OCI-LY1 (cell line): ENCODE measurements at regions not wholly inside any gene's neighbourhood (a gene's known extent, or its start where the extent isn't known, plus 50 kb on each side); places are given as distances from the start of the nearest gene placed in this dataset.

Experiments
- H2AFZ ChIP-seq: fragments of 200-600 bp; sonication (generic), shearing (Covaris generic); 2 replicates; pipeline ENCODE4 v1.6.0; 2014; ENCODE audit warnings: antibody characterized with exemption, mild to moderate bottlenecking, low read length
- H3F3A ChIP-seq: fragments of 200-600 bp; sonication (generic), shearing (Covaris generic); 2 replicates; pipeline ENCODE4 v1.6.0; 2014; ENCODE audit warnings: mild to moderate bottlenecking, antibody characterized with exemption, low read length, moderate library complexity; ENCODE audit not compliant: insufficient read depth
- H3K27ac ChIP-seq: fragments of 200-600 bp; sonication (generic); 2 replicates; pipeline ENCODE4 v1.5.1; 2014; ENCODE audit warnings: low read length, mixed run types, mild to moderate bottlenecking, low read depth; ENCODE audit not compliant: poor library complexity, severe bottlenecking
- H3K27me3 ChIP-seq: fragments of 200-600 bp; sonication (generic); 2 replicates; pipeline ENCODE4 v1.6.0; 2014; ENCODE audit warnings: antibody characterized with exemption, mild to moderate bottlenecking, low read length, moderate library complexity; ENCODE audit not compliant: insufficient read depth
- H3K36me3 ChIP-seq: fragments of 200-600 bp; sonication (generic); 2 replicates; pipeline ENCODE4 v1.6.1; 2014; ENCODE audit warnings: mild to moderate bottlenecking, antibody characterized with exemption, low read length, moderate library complexity, mixed read lengths; ENCODE audit not compliant: insufficient read depth
- H3K4me1 ChIP-seq: fragments of 200-600 bp; sonication (generic); 2 replicates; pipeline ENCODE4 v1.5.1; 2014; ENCODE audit warnings: mild to moderate bottlenecking, low read length, moderate library complexity; ENCODE audit not compliant: insufficient read depth, severe bottlenecking
- H3K4me2 ChIP-seq: fragments of 200-600 bp; sonication (generic), shearing (Covaris generic); 2 replicates; pipeline ENCODE4 v1.6.1; 2014; ENCODE audit warnings: low read length
- H3K4me3 ChIP-seq: fragments of 200-600 bp; sonication (generic); 2 replicates; pipeline ENCODE4 v1.5.1; 2014; ENCODE audit warnings: low read length, low read depth, mild to moderate bottlenecking, mixed read lengths; ENCODE audit not compliant: poor library complexity, severe bottlenecking
- H3K79me2 ChIP-seq: fragments of 200-600 bp; shearing (Covaris generic); 2 replicates; pipeline ENCODE4 v1.6.1; 2016; ENCODE audit warnings: mixed run types, low read length, mixed read lengths; ENCODE audit not compliant: insufficient read depth
- H3K9ac ChIP-seq: fragments of 200-600 bp; sonication (generic), shearing (Covaris generic); 2 replicates; pipeline ENCODE4 v1.6.1; 2014; ENCODE audit warnings: mild to moderate bottlenecking, low read length, mixed read lengths
- H3K9me2 ChIP-seq: fragments of 200-600 bp; sonication (generic), shearing (Covaris generic); 2 replicates; pipeline ENCODE4 v1.6.1; 2014; ENCODE audit warnings: low read depth, mild to moderate bottlenecking, low read length, mixed read lengths
- H3K9me3 ChIP-seq: fragments of 200-600 bp; shearing (Covaris generic); 2 replicates; pipeline ENCODE4 v1.6.1; 2014; ENCODE audit warnings: low read length, mixed read lengths
- H4K20me1 ChIP-seq: fragments of 200-600 bp; sonication (generic), shearing (Covaris generic); 2 replicates; pipeline ENCODE4 v1.6.0; 2016; ENCODE audit warnings: mild to moderate bottlenecking, low read length; ENCODE audit not compliant: insufficient read depth
- CTCF ChIP-seq: fragments of 200-600 bp; sonication (generic), shearing (Covaris generic); IDR thresholded peaks from 2 replicates; pipeline ENCODE4 v1.5.1; 2017; ENCODE audit warnings: mild to moderate bottlenecking, antibody characterized with exemption, low read length, moderate library complexity, mixed read lengths
- EZH2 ChIP-seq: fragments of 200-600 bp; sonication (generic), shearing (Covaris generic); IDR thresholded peaks from 2 replicates; pipeline ENCODE4 v1.8.0; 2017; ENCODE audit warnings: borderline replicate concordance, mixed run types, mild to moderate bottlenecking, antibody characterized with exemption, low read length, moderate library complexity, mixed read lengths

DNA sequence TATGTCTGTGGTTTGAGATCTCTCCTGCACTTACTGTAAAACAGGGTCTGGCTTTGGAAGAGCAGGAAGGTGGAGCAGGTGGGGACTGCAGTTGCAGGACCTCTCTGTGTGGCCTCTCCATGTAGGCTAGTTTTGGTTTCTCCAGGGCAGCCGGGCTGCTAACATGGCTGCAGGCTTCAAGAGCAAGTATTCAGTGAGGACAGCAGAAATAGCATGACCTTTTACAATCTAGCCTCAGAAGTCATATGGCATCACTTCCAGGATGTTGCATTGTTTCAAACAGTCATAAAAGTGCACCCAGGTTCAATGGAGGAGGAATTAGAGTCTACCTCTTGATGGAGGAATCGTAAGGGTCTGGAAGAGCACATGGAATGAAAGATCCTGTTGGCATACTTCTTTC is 728.7 kb downstream of the NTRK3 start:
- H3K4me1 ChIP-seq = no peaks in the 10 kb centered on the region
- H3K27me3 ChIP-seq = no peaks in the 10 kb centered on the region
- H3F3A ChIP-seq = no peaks in the 10 kb centered on the region
- no peaks in the 10 kb centered on the region for H3K79me2 ChIP-seq
- no peak for TF ChIP-seq EZH2
- TF ChIP-seq CTCF = no peak
- no peaks in the 10 kb centered on the region for H4K20me1 ChIP-seq
- H3K9me2 ChIP-seq = no peaks in the 10 kb centered on the region
- H3K9me3 ChIP-seq = no peaks in the 10 kb centered on the region
- no peak overlapping the region for H2AFZ ChIP-seq
- no peak overlapping the region for H3K9ac ChIP-seq
- no peak overlapping the region for H3K4me2 ChIP-seq
- H3K27ac ChIP-seq = no peak overlapping the region
- H3K4me3 ChIP-seq = no peak overlapping the region
- no peaks in the 10 kb centered on the region for H3K36me3 ChIP-seq

DNA sequence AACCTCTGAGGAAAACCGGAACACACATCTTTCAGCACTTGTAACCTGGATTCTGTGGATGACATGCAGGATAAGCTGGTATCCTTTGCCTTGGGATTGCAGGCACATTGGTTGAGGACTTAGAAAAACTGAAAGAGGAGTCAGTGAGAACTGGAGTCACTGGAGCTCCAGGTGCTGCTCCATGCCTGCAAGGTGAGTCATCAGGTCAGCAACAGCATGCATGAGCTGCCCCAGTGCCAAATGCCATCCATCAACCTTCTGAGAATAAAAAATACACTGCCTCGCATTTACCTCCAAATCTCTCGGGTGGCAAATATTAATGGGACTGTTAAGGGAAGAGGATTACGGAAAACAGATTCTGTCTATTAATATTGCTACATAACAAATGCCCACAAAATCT is 729.1 kb downstream of the NTRK3 start:
- no peaks in the 10 kb centered on the region for H3K4me1 ChIP-seq
- H3K4me2 ChIP-seq = no peak overlapping the region
- no peak overlapping the region for H2AFZ ChIP-seq
- no peak overlapping the region for H3K4me3 ChIP-seq
- no peaks in the 10 kb centered on the region for H3K27me3 ChIP-seq
- no peak overlapping the region for H3K9ac ChIP-seq
- H3K9me3 ChIP-seq = no peaks in the 10 kb centered on the region
- H3K36me3 ChIP-seq = no peaks in the 10 kb centered on the region
- H4K20me1 ChIP-seq = no peaks in the 10 kb centered on the region
- TF ChIP-seq EZH2 (no peak), CTCF (no peak)
- no peaks in the 10 kb centered on the region for H3F3A ChIP-seq
- H3K9me2 ChIP-seq = no peaks in the 10 kb centered on the region
- H3K79me2 ChIP-seq = no peaks in the 10 kb centered on the region
- H3K27ac ChIP-seq = no peak overlapping the region

- no peak overlapping the region for H3K9ac ChIP-seq
- no peak overlapping the region for H3K27ac ChIP-seq
- TF ChIP-seq CTCF (no peak), EZH2 (no peak)
- H3K4me3 ChIP-seq = no peak overlapping the region
- no peaks in the 10 kb centered on the region for H3K36me3 ChIP-seq
- no peaks in the 10 kb centered on the region for H3K4me1 ChIP-seq
- no peaks in the 10 kb centered on the region for H3K27me3 ChIP-seq
- no peaks in the 10 kb centered on the region for H3K9me2 ChIP-seq
- H4K20me1 ChIP-seq = no peaks in the 10 kb centered on the region
- H3K4me2 ChIP-seq = no peak overlapping the region
- no peak overlapping the region for H2AFZ ChIP-seq
- H3F3A ChIP-seq = no peaks in the 10 kb centered on the region
- H3K79me2 ChIP-seq = no peaks in the 10 kb centered on the region
- H3K9me3 ChIP-seq = no peaks in the 10 kb centered on the region
These were observed 733.0 kb downstream of the NTRK3 start for GRCh38 chr15:87523516-87523915.
